ENCODE measurements at regions not wholly inside any gene's neighbourhood (a gene's known extent, or its start where the extent isn't known, plus 50 kb on each side); places are given as distances from the start of the nearest gene placed in this dataset.

DNA sequence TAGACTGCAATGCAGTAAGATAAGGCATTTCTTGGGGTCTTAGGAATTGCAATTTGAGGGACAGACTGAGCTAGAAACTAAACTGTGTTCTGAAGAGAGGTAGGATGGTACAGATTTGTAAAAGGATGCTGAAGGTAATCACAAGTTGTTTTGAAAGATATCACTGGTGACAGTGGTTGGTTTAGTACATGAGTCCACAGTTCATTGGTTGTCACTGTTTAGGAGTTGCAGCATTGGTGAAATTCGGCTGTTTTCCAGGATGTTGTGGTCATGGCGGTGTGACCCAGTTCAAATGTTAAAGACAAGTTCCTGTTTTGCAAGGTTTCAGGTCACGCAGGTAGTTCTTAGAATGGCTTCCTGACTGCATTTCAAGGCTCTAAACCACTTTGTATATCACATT, 292.8 kb upstream of the B3GALT2 start:
- no peak for TF ChIP-seq EZH2 (IDR thresholded peaks at IDR 0.05; ENCODE audit: low read depth)
- TF ChIP-seq, protein P1, sequence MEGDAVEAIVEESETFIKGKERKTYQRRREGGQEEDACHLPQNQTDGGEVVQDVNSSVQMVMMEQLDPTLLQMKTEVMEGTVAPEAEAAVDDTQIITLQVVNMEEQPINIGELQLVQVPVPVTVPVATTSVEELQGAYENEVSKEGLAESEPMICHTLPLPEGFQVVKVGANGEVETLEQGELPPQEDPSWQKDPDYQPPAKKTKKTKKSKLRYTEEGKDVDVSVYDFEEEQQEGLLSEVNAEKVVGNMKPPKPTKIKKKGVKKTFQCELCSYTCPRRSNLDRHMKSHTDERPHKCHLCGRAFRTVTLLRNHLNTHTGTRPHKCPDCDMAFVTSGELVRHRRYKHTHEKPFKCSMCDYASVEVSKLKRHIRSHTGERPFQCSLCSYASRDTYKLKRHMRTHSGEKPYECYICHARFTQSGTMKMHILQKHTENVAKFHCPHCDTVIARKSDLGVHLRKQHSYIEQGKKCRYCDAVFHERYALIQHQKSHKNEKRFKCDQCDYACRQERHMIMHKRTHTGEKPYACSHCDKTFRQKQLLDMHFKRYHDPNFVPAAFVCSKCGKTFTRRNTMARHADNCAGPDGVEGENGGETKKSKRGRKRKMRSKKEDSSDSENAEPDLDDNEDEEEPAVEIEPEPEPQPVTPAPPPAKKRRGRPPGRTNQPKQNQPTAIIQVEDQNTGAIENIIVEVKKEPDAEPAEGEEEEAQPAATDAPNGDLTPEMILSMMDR (conservative IDR thresholded peaks at IDR 0.05), result no peak

Measured in PC-9 (cell line).